ENCODE measurements at regions not wholly inside any gene's neighbourhood (a gene's known extent, or its start where the extent isn't known, plus 50 kb on each side); places are given as distances from the start of the nearest gene placed in this dataset.

- TF ChIP-seq POLR2A (IDR thresholded peaks at IDR 0.05; ENCODE audit: low read depth, low read length): no peak
- no peak for TF ChIP-seq TAF1 (IDR thresholded peaks at IDR 0.05; ENCODE audit: borderline replicate concordance, low read depth, low read length)
- TF ChIP-seq POLR2AphosphoS5 (IDR thresholded peaks at IDR 0.05; ENCODE audit: low read depth, low read length): no peak
Observed at GRCh38 chrX:76920607-76921006, 493.1 kb downstream of the MAGEE1 start.
